HG02763 (cell line): ENCODE measurements at regions not wholly inside any gene's neighbourhood (a gene's known extent, or its start where the extent isn't known, plus 50 kb on each side); places are given as distances from the start of the nearest gene placed in this dataset.

ENCODE experiments used
- ATAC-seq: cut with Tn5 transposase; IDR thresholded peaks from one replicate; pipeline ENCODE4 v1.9.1; 2021; ENCODE audit warnings: mild to moderate bottlenecking, moderate library complexity; ENCODE audit not compliant: unreplicated experiment

- ATAC-seq = no peak
Observed at GRCh38 chr2:145314119-145314633, 794.3 kb upstream of the ZEB2 start.

GRCh38 chr2:145305889-145306288 is 786.0 kb upstream of the ZEB2 start:
- no peak for ATAC-seq

- ATAC-seq = no peak
Observed at GRCh38 chr2:145304501-145304900, 784.6 kb upstream of the ZEB2 start.

GRCh38 chr2:145303536-145303935 is 783.6 kb upstream of the ZEB2 start:
- ATAC-seq = no peak

- ATAC-seq = no peak
Observed at GRCh38 chr2:145302886-145303285, 783.0 kb upstream of the ZEB2 start.

- ATAC-seq = no peak
Observed at GRCh38 chr2:145302451-145302850, 782.5 kb upstream of the ZEB2 start.

GRCh38 chr2:145299368-145299767 is 779.4 kb upstream of the ZEB2 start:
- no peak for ATAC-seq

GRCh38 chr2:145292166-145292565 is 772.2 kb upstream of the ZEB2 start:
- no peak for ATAC-seq

GRCh38 chr2:145290986-145291385 is 771.1 kb upstream of the ZEB2 start:
- no peak for ATAC-seq

- no peak for ATAC-seq
Observed at GRCh38 chr2:145289946-145290345, 770.0 kb upstream of the ZEB2 start.

- ATAC-seq = no peak
Observed at GRCh38 chr2:145288650-145289496, 769.0 kb upstream of the ZEB2 start.

- no peak for ATAC-seq
Observed at GRCh38 chr2:145287736-145288135, 767.8 kb upstream of the ZEB2 start.

GRCh38 chr2:145286716-145287275 is 766.9 kb upstream of the ZEB2 start:
- no peak for ATAC-seq

GRCh38 chr2:145284551-145284950 is 764.6 kb upstream of the ZEB2 start:
- ATAC-seq = no peak

- no peak for ATAC-seq
Observed at GRCh38 chr2:145283131-145283530, 763.2 kb upstream of the ZEB2 start.

- no peak for ATAC-seq
Observed at GRCh38 chr2:145277922-145278321, 758.0 kb upstream of the ZEB2 start.

- ATAC-seq = no peak
Observed at GRCh38 chr2:145273840-145274239, 753.9 kb upstream of the ZEB2 start.

- ATAC-seq = no peak
Observed at GRCh38 chr2:145268931-145269330, 749.0 kb upstream of the ZEB2 start.

GRCh38 chr2:145267451-145267850 is 747.5 kb upstream of the ZEB2 start:
- no peak for ATAC-seq

GRCh38 chr2:145265244-145265643 is 745.3 kb upstream of the ZEB2 start:
- no peak for ATAC-seq

- ATAC-seq = no peak
Observed at GRCh38 chr2:145260674-145261073, 740.8 kb upstream of the ZEB2 start.

- no peak for ATAC-seq
Observed at GRCh38 chr2:145260081-145260480, 740.2 kb upstream of the ZEB2 start.
